ENCODE measurements at regions not wholly inside any gene's neighbourhood (a gene's known extent, or its start where the extent isn't known, plus 50 kb on each side); places are given as distances from the start of the nearest gene placed in this dataset.
"Not testable (repeated sequence)": the region's sequence is repeated elsewhere in the genome, so short reads cannot be mapped to it uniquely, and the experiment has no call there.

- no peak for DNase-seq (ENCODE audit: low read depth)
These were observed 226.6 kb upstream of the EGLN3 start for GRCh38 chr14:34177466-34177865.

DNA sequence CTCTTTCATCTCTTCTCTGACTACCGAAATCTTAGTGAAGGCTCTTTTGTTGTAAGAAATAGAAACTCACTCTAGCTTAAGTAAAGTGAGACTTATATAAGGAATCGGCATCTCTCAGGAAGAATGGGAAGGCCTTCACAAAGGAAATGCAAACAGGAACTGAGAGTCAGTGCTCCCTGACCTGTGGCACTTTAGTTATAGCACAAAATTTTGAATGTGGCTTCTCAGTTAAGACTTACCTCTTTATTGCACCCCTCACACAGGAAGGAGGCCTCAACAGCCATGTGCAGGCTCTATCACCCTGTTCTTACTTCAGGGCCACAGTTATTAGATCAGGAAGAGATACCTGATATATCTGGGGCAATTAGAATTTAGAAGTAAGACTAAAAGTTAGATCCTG lies 224.7 kb upstream of the EGLN3 start:
- DNase-seq (ENCODE audit: low read depth) = no peak

- no peak for DNase-seq (ENCODE audit: low read depth)
These were observed 224.1 kb upstream of the EGLN3 start for GRCh38 chr14:34174973-34175372.

DNA sequence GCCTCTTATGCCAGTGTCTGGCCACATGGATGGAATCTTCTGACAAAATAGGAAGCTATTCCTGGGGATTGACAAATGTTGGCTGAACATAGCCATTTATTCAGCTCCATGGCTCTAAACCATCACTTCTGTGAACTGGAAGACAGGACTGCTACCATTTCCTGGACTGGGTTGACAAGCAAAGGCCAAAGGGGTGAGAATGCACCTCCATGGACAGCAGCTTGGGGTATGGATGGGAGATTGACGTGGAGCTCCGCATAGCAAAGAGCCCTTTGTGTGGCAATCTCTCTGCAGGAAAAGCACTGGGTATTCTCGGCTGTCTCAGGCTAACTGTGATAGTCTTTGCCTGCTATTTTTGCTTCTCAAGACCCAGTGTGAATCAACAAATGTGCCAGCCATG lies 223.0 kb upstream of the EGLN3 start:
- no peak for DNase-seq (ENCODE audit: low read depth)

DNA sequence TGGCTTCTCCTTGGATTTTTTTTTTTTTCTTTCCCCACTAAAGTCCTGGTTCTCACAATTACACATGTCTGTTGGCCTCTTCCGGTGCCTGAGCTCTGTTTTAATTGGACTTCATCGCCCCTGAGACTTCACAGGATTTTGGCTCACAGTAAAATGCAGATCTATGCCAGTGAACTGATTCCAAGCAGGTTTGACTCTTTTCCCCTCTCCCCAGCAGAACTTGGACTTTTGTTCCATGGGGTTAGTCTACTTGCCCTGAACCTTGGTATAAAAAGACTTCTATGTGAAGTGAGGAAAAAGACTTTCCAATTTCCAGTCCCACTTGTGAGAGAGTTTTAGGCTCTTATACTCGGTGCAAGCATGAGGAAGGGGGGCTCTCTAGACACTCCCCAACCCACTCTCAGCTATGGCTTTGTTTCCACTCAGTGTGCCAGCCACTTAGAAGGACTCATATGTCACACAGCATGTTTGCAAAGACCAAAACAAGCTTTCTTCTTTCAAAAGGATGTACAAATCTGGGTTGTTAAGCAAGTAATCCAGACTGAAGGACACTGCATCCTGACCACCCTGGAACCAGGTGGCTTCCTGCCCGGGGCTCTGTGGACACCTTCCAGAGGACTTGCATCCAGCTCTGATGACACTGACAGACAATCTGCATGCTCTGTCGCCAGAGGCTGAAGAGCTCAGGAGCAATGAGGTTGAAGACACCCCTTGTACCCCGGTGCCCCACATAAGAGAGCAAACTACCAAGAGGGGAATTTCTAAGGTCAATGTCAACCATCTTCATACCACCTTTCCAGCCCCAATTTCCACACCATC lies 221.9 kb upstream of the EGLN3 start:
- no peak for DNase-seq (ENCODE audit: low read depth)

GRCh38 chr14:34172173-34172451 lies 221.2 kb upstream of the EGLN3 start:
- no peak for DNase-seq (ENCODE audit: low read depth)

DNA sequence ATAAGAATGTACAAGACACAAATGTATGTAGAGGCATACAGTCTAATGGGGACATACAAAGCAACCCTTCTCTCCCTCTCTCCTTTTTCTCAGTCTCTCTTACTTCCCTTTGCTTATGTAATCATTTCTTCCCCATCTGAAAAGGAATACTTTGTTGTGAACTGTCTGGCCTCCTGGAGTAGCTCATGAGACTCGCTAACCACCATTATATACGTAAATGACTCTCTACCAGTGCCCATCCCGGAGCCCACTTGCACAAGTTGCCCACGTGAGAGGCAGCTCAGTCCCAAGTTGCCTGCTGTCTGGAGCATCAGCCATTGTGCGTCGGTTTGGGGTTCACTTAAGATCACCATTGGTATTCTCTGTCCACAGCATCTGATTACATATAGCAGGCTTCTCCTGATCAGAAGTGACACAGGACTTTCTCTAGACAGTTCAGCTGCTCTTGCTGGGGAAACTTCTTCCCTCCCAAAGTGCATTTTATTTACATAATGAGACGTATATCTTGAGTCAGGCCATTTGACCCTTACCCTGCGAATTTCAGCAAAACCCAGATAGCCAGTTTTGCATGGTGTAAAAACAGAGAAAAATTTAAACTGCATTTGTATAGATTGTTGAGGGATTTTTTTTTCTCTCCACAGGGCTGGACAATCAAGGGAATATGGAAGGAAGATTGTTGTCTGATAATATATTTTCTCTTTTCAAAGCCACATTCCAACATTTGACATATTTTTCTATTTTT lies 220.7 kb upstream of the EGLN3 start:
- no peak for DNase-seq (ENCODE audit: low read depth)

DNA sequence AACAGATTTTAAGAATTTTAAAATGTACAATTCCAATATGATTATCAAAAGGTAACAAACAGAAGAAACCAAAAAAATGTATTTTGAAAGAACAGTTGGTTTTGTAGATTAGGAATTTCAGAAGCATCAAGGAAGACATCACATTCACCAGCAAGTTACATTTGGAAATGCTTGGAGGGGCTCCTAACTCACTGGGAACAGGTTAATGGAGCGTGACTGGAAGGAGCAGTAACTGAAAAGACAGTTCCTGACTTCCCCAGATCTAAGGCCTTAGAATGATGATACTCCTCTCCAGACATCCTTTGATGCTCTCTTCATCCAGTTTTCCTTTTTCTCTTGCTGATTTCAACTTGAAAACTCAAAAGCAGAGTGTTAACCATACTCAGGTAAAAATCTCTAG lies 220.0 kb upstream of the EGLN3 start:
- no peak for DNase-seq (ENCODE audit: low read depth)

GRCh38 chr14:34169561-34169960 lies 218.7 kb upstream of the EGLN3 start:
- DNase-seq (ENCODE audit: low read depth) = no peak

DNA sequence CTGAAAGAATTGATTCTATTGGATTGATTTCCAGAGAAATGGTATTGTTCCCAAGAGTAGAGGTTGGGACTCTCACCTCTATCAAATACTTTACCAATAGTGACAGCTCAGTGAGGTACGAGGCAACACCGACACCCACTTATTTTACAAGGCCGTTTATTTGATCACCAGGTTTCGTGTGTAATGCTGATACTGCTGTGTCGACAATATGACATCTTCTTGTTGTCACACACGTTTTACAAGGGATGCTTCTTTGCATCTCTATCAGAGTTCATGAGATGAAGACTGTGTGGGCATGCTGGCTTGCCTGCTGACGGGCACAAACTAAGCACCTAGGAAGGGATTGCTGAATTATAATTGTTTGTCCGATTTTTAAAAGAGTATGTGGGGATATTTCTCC lies 217.8 kb upstream of the EGLN3 start:
- no peak for DNase-seq (ENCODE audit: low read depth)

DNA sequence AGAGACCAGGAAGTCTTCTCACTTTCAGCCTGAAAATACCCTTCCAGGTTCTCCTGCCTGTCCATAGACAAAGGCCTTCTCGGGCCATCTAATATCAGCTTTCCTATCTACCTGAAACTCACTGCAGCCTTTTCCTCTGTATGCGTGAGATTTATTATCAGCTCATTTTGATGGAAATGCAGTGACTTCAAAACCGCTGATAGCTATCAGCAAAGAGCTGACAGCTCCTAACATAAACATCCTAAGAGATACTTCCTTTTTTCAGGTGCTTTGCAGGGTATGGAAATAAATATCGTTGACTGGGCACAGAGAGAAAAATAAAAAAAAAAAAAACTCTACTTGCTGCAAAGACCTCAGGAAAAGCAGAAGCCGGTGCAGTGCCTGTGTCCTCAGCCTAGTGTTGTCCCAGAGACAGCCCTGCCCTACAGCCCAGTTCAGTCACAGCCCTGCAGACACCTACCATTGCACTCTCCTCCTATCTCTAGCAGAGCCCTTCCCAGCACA lies 215.0 kb upstream of the EGLN3 start:
- DNase-seq (ENCODE audit: low read depth) = no peak

- no peak for DNase-seq (ENCODE audit: low read depth)
These were observed 213.4 kb upstream of the EGLN3 start for GRCh38 chr14:34164162-34164864.

DNA sequence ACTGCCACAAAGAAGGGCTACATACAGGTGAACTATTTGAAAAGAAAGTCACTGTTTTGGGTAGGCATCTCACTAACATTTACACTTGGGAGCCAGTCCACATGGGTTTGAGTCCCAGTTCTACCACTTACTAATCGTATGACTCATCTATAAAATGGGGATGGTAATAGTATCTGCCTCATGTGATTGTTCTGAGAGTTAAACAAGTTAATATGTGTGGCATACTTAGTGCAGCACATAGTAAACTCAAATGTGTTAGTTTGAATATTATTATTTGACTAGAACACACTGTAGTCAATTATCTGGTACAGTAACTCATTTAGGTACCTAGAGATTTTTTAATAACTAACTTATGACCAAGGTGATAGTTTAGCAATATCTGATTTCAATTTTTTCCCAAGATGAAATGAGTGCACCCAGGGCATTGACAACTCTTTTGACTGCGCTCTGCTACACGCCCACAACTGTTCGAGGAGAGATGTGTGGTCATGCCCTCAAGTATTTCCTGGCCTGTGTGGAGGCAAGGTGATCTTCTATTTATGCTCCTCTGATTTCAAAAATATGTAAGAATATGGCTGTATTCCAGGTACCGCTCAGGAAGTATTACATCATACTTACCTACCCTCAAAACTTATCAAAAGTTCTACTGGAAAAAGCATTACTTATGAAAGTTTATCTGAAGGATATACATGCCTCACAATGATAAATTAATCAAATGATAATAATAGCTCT lies 210.6 kb upstream of the EGLN3 start:
- no peak for DNase-seq (ENCODE audit: low read depth)

- no peak for DNase-seq (ENCODE audit: low read depth)
These were observed 209.7 kb upstream of the EGLN3 start for GRCh38 chr14:34160619-34161018.

DNA sequence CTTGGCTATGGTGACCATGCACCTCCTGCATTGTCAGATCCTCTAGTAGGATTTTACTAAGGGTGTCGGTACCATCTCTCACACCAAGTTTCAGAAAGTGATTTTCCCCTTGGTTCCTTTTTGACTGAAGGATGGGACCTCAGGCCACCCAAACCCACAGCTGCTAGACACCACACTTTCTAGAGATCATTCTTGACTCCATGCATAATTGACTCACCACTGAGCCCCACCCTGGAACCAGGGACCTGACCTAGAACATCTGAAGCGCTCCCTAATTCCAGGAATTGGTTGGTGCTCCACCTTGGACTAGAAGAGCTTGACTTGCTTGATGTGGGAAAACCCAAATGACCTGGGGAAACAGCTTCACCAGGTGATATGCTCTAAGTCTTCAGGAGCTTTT lies 206.8 kb upstream of the EGLN3 start:
- no peak for DNase-seq (ENCODE audit: low read depth)

DNA sequence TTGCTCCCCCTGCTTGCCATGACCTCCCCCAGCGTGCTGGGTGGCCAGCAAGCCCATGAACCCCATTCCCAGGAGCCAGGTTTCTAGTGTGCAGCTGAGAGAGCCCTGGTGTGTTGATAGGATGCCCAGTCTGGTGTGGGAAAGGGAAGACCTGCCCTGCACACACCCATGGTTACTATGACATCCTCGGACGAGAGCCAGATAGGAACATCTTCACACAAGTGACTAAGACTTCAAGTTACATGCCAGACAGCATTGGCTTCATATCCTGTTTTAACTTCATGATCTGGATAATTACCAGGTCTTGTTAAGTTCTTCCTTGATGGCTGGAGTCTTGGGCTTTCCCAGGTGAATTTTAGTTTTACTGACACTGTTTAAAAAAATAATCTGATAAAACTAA lies 196.6 kb upstream of the EGLN3 start:
- no peak for DNase-seq (ENCODE audit: low read depth)

DNA sequence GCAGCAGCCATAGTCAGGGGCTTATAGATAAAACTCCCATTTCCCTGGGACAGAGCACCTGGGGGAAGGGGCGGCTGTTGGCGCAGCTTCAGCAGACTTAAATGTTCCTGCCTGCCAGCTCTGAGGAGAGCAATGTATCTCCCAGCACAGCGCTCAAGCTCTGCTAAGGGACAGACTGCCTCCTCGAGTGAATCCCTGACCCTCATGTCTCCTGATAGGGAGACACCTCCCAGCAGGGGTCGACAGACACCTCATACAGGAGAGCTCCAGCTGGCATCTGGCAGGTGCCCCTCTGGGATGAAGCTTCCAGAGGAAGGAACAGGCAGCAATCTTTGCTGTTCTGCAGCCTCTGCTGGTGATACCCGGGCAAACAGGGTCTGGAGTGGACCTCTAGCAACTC lies 189.3 kb upstream of the EGLN3 start:
- not testable (repeated sequence) for DNase-seq (ENCODE audit: low read depth)

- DNase-seq (ENCODE audit: low read depth) = not testable (repeated sequence)
These were observed 188.6 kb upstream of the EGLN3 start for GRCh38 chr14:34139160-34140121.

GRCh38 chr14:34138175-34138574 lies 187.3 kb upstream of the EGLN3 start:
- no peak for DNase-seq (ENCODE audit: low read depth)

GRCh38 chr14:34137001-34137745 lies 186.3 kb upstream of the EGLN3 start:
- DNase-seq (ENCODE audit: low read depth) = no peak

Measured in forelimb muscle (tissue), 1 donor.